OCI-LY3 (cell line): ENCODE measurements at regions not wholly inside any gene's neighbourhood (a gene's known extent, or its start where the extent isn't known, plus 50 kb on each side); places are given as distances from the start of the nearest gene placed in this dataset.
A peak's percentile ranks its signal among the peaks of the same experiment; 100 is the strongest.

Experiments
- CTCF ChIP-seq: fragments of 200-600, 300-600 bp; sonication (generic); IDR thresholded peaks from 2 replicates; pipeline ENCODE4 v1.5.1; 2014; ENCODE audit warnings: antibody characterized with exemption, low read length, low read depth
- EZH2phosphoT487 ChIP-seq: fragments of 200-600 bp; shearing (Covaris generic); IDR thresholded peaks from 2 replicates; pipeline ENCODE4 v1.6.1; 2018; ENCODE audit warnings: antibody characterized with exemption, mixed run types, low read depth

GRCh38 chr14:37903343-37904191 is 304.1 kb upstream of the SSTR1 start:
- TF ChIP-seq CTCF = peak; percentile 67
- TF ChIP-seq EZH2phosphoT487 = no peak
